Stimulated activated naive CD4-positive, alpha-beta T cell treated with Interleukin-2 at 50 U/mL for 16 hours (primary cell): ENCODE measurements at regions not wholly inside any gene's neighbourhood (a gene's known extent, or its start where the extent isn't known, plus 50 kb on each side); places are given as distances from the start of the nearest gene placed in this dataset.

Experiments used
- DNase-seq: peaks from one replicate; lab custom pipeline; 2025; lab: John Stamatoyannopoulos, UW

GRCh38 chr2:123116595-123116994 is 908.5 kb upstream of the CNTNAP5 start:
- DNase-seq, result no peak

DNA sequence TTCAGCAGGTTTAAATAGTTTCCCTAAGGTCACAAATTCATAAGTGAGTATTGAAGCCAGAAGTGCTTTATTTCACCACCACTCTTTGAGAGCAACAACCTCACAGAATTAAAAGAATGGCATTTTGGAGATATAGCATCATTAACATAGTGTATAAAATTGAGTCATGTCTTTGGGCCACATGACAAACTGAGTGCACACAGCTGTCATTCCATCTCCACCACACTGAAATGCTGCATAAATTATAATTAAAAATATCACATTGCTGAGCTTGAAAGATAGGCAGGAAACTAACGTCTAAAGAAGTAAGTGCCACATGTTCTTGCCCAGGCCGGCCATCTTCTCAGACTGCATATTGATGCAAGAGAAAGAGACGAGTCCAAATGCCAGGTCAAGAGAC is 897.9 kb upstream of the CNTNAP5 start:
- DNase-seq, result no peak

DNA sequence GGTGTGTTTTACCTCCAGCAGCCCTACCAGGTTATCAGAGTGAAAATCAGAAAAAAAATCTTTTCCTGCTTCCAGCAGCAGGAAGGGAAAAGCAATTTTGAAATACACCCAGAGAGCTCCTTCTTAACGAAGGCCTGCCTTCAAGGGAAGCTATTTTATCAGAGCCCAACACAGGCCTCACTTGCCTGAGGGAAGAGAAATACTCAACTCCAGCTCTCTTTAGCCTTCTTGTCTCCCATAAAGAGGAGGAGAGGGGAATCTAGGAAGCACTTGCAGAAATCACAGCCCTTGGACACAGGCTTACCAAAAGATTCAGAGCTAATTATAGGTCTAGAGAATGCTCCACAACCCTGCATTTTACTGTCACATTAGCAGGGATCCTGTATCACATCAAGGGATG is 896.1 kb upstream of the CNTNAP5 start:
- no peak for DNase-seq

DNA sequence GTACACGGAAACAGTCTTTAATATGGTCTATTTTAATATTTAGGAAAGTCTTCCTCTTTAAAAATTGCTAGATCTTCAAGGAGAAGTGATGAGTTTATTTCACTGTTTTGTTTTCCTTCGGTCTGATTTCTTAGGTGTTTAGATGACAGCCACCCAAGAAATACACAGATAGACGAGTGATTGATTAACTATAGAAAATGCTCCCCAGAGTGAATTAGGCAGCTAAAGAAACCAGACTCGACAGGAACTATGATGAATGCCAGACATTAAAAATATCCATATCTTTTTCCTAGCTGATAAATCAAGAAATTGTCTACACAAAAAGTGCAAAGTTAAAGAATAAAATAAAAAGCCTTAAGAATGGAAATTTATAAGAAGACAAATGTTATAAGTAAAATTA is 888.7 kb upstream of the CNTNAP5 start:
- no peak for DNase-seq

GRCh38 chr2:123144082-123144481 is 881.0 kb upstream of the CNTNAP5 start:
- no peak for DNase-seq

- no peak for DNase-seq
Measured at GRCh38 chr2:123153041-123153440, 872.0 kb upstream of the CNTNAP5 start.

DNA sequence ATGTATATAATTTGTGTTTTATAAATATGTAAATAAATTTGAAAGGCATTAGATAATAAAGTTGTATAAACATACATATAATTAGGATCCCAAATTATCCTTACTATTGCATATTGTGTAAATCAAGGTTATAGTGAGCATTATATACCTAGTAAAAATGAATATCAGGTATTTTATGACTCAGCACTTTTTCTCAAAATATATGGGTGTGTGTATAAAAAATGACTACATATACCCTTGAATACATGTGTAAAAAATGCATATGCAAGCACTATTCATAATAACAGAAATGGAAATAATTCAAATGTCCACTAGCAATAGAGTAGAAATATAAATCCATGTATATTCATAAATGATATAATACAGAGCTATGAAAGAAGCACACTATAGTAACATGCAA is 870.9 kb upstream of the CNTNAP5 start:
- DNase-seq, result no peak

GRCh38 chr2:123157016-123157415 is 868.1 kb upstream of the CNTNAP5 start:
- DNase-seq, result no peak

- no peak for DNase-seq
Measured at GRCh38 chr2:123162400-123163016, 862.6 kb upstream of the CNTNAP5 start.

- DNase-seq, result no peak
Measured at GRCh38 chr2:123163398-123163797, 861.7 kb upstream of the CNTNAP5 start.

- DNase-seq, result no peak
Measured at GRCh38 chr2:123164216-123164615, 860.9 kb upstream of the CNTNAP5 start.

DNA sequence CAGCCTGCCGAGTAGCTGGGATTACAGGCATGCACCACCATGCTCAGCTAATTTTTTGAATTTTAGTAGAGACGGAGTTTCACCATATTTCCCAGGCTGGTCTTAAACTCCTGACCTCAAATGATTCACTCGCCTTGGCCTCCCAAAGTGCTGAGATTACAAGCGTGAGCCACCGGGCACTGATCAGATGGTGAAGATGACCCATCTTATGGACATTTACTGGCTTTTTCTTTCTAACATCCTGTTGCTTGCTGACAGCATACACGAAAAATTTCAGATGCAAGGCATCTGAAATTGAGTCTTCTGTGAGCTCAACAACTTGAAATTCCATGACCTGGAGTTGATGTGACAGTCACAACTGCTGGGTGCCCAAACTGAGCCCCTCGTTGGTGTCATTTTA is 859.5 kb upstream of the CNTNAP5 start:
- no peak for DNase-seq

GRCh38 chr2:123179526-123179925 is 845.6 kb upstream of the CNTNAP5 start:
- DNase-seq, result no peak

- DNase-seq, result no peak
Measured at GRCh38 chr2:123195957-123196356, 829.1 kb upstream of the CNTNAP5 start.

- no peak for DNase-seq
Measured at GRCh38 chr2:123200035-123200434, 825.1 kb upstream of the CNTNAP5 start.

DNA sequence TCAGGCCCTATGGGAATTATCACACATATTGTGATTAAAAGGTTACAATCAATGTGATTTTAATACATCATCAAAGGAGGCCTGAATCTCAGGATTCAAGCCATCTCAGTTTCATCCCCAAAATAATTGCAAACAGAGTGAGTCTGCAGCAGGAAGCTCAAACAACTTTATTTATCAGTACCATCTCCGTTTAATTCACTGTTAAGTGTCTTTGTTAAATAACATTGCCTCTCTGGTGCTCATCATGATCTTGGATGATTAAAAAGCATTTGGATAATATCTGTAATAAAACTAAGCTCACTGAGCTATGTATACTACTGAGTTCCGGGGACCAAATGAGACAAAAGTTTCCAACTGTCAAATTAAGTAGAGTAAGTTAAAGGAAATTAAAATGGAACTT is 817.8 kb upstream of the CNTNAP5 start:
- no peak for DNase-seq

DNA sequence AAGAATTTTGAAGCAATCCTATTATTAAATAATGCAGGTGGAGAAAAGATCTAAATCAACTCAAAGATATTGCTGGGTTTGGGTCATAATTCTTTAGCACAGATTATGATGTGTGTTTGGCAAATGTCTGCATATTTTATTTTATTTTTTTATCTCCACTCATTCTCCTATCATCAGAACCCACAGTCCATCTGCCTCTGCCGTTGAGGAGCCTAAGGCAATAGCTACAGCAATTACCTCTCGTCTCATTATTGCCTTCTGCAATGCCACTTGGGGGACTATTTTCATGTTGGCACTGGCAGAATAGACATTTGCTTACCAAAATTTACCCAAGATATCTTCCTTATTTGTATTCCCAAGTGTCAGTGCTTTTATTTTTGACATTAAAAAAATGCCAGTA is 815.9 kb upstream of the CNTNAP5 start:
- DNase-seq, result no peak

DNA sequence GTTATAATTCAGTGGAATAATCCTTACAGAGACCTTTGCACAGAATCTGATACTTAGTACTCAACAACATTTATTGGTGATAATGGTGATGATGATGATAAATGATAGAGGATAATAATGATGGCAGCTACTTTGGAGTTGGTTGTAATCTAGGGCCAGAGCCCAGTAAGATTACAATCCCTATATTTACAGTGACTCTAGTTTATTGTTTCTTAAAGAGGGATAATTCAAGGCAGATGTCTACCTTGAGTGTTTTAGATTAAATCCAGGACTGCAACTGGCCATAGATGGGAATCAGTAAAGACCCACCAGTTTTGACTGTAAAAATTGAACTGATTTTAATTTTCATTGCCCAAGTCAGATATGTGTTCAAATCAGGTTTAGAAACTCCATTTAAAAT is 813.9 kb upstream of the CNTNAP5 start:
- DNase-seq, result no peak

GRCh38 chr2:123245156-123245555 is 779.9 kb upstream of the CNTNAP5 start:
- DNase-seq, result no peak

GRCh38 chr2:123258877-123259539 is 766.1 kb upstream of the CNTNAP5 start:
- no peak for DNase-seq

- no peak for DNase-seq
Measured at GRCh38 chr2:123262856-123263255, 762.2 kb upstream of the CNTNAP5 start.

GRCh38 chr2:123283431-123283830 is 741.7 kb upstream of the CNTNAP5 start:
- DNase-seq, result no peak

DNA sequence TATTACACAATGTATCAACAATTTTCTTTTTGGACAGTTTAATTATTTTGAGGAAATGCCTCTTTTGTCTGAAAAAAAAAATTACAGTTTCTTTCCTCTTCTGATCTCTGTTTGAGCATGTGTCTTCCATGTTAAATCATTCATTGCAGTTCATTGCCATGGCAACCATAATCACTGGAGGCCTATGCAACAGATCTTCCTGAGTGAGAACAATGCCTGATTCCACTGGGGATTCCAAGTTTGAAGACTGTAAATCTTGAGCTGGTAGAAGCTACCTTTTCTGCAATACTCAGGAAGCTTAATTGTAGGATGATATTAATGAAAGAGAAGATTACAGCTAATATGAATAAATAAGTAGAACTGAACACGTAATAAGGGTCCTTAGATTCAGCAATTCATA is 721.4 kb upstream of the CNTNAP5 start:
- DNase-seq, result no peak
